CD14-positive monocyte (primary cell): ENCODE measurements at regions not wholly inside any gene's neighbourhood (a gene's known extent, or its start where the extent isn't known, plus 50 kb on each side); places are given as distances from the start of the nearest gene placed in this dataset.

Experiments used
- DNase-seq, 3 donors: peaks; one replicate each; pipeline ENCODE4 v3.0.0-alpha.2; 2011 to 2022
- H2AFZ ChIP-seq: 2 replicates; pipeline ENCODE4 v1.6.0; 2012; ENCODE audit warnings: mild to moderate bottlenecking, low read depth, low read length, inconsistent platforms; ENCODE audit not compliant: insufficient read depth, poor library complexity, severe bottlenecking
- H3K27ac ChIP-seq, 2 donors: 1 replicate in 1 of 2; 2 replicates in 1 of 2; pipeline ENCODE4 v1.5.1; 2012 to 2013; ENCODE audit warnings: low read length in 2 of 2, control low read depth in 1 of 2, inconsistent platforms in 1 of 2, low read depth in 1 of 2, mild to moderate bottlenecking in 1 of 2
- H3K27me3 ChIP-seq, 2 donors: one replicate each; pipeline versions ENCODE4 v1.6.0 to v1.6.1; 2011 to 2013; ENCODE audit warnings: low read length in 2 of 2; ENCODE audit not compliant: control insufficient read depth in 2 of 2, insufficient read depth in 2 of 2
- H3K36me3 ChIP-seq, 2 donors: replicated peaks in 1 of 2; 1 replicate in 1 of 2; 2 replicates in 1 of 2; pipeline versions ENCODE4 v1.5.1 to v1.6.1; 2012 to 2013; ENCODE audit warnings: low read length in 2 of 2, control low read depth in 1 of 2, inconsistent platforms in 1 of 2, mild to moderate bottlenecking in 1 of 2; ENCODE audit not compliant: insufficient read depth in 2 of 2, control insufficient read depth in 1 of 2
- H3K4me1 ChIP-seq, 2 donors: 1 replicate in 1 of 2; 2 replicates in 1 of 2; pipeline versions ENCODE4 v1.5.1 to v1.6.1; 2012 to 2013; ENCODE audit warnings: low read length in 2 of 2, control low read depth in 1 of 2, inconsistent platforms in 1 of 2, mild to moderate bottlenecking in 1 of 2, moderate library complexity in 1 of 2; ENCODE audit not compliant: insufficient read depth in 2 of 2, control insufficient read depth in 1 of 2
- H3K4me2 ChIP-seq: replicated peaks from 2 replicates; pipeline ENCODE3; 2012; ENCODE audit warnings: low read length, moderate library complexity, mild to moderate bottlenecking; ENCODE audit not compliant: poor library complexity, severe bottlenecking; ENCODE audit errors: extremely low read depth
- H3K4me3 ChIP-seq, 3 experiments: fragments of 200-600 bp in 1 of 3; sonication (generic) in 1 of 3; replicated peaks in 1 of 3; 1 replicate in 2 of 3; 2 replicates in 1 of 3; pipeline ENCODE4 v1.5.1; 2011 to 2013; ENCODE audit warnings: low read length in 3 of 3, mild to moderate bottlenecking in 3 of 3, control low read depth in 2 of 3, low read depth in 2 of 3, inconsistent platforms in 1 of 3, moderate library complexity in 1 of 3
- H3K79me2 ChIP-seq: 2 replicates; pipeline ENCODE4 v1.6.0; 2012; ENCODE audit warnings: mild to moderate bottlenecking, control low read depth, inconsistent platforms, low read length, moderate library complexity; ENCODE audit not compliant: insufficient read depth
- H3K9ac ChIP-seq: 2 replicates; pipeline ENCODE4 v1.6.0; 2017; ENCODE audit warnings: low read length, mild to moderate bottlenecking; ENCODE audit not compliant: insufficient read depth, poor library complexity, severe bottlenecking
- H3K9me3 ChIP-seq, 2 donors: replicated peaks in 1 of 2; 1 replicate in 1 of 2; 2 replicates in 1 of 2; pipeline versions ENCODE4 v1.5.1 to v1.6.1; 2012 to 2013; ENCODE audit warnings: low read length in 2 of 2, control low read depth in 1 of 2; ENCODE audit not compliant: control insufficient read depth in 1 of 2, insufficient read depth in 1 of 2
- H4K20me1 ChIP-seq: 2 replicates; pipeline ENCODE4 v1.6.0; 2012; ENCODE audit warnings: mild to moderate bottlenecking, low read length, control low read depth, moderate library complexity; ENCODE audit not compliant: insufficient read depth
- H3K27ac Mint-ChIP-seq, 7 donors: one replicate each; pipeline ENCODE4 v1.8.0; 2020; ENCODE audit warnings: mild to moderate bottlenecking in 7 of 7, mixed read lengths in 7 of 7, moderate library complexity in 6 of 7, inconsistent platforms in 2 of 7
- H3K27me3 Mint-ChIP-seq, 3 donors: one replicate each; pipeline ENCODE4 v1.8.0; 2021 to 2022; ENCODE audit warnings: low read depth in 3 of 3, mild to moderate bottlenecking in 3 of 3, mixed read lengths in 3 of 3, moderate library complexity in 3 of 3, inconsistent platforms in 1 of 3
- H3K36me3 Mint-ChIP-seq, 2 donors: one replicate each; pipeline ENCODE4 v1.8.0; 2020; ENCODE audit warnings: mixed read lengths in 2 of 2, inconsistent platforms in 1 of 2, mild to moderate bottlenecking in 1 of 2
- H3K4me1 Mint-ChIP-seq: one replicate; pipeline ENCODE4 v1.8.0; 2020; ENCODE audit warnings: mild to moderate bottlenecking, mixed read lengths
- H3K4me3 Mint-ChIP-seq, 2 donors: one replicate each; pipeline ENCODE4 v1.8.0; 2020; ENCODE audit warnings: mild to moderate bottlenecking in 2 of 2, mixed read lengths in 2 of 2, moderate library complexity in 1 of 2
- H3K9me3 Mint-ChIP-seq, 7 donors: one replicate each; pipeline ENCODE4 v1.8.0; 2020 to 2022; ENCODE audit warnings: mixed read lengths in 7 of 7, mild to moderate bottlenecking in 6 of 7, moderate library complexity in 6 of 7, inconsistent platforms in 2 of 7
- WGBS: methylation state at CpG from one replicate; pipeline ENCODE4 v1.1.5; 2013; ENCODE audit warnings: missing lambda C conversion rate; ENCODE audit not compliant: insufficient coverage; 5-methylcytosine and 5-hydroxymethylcytosine counted together
- intact Hi-C, 2 donors: fragments of 100-400 bp; cut with micrococcal nuclease; formaldehyde crosslinking; loops; one replicate each; pipeline versions ENCODE4 v1.15.0 to v1.15.1; 2023
- TF ChIP-seq, protein P1 (sequence below): fragments of 200-600 bp; IDR thresholded peaks from one replicate; pipeline ENCODE4 v1.8.0; 2022; ENCODE audit warnings: antibody characterized with exemption, mild to moderate bottlenecking

DNA sequence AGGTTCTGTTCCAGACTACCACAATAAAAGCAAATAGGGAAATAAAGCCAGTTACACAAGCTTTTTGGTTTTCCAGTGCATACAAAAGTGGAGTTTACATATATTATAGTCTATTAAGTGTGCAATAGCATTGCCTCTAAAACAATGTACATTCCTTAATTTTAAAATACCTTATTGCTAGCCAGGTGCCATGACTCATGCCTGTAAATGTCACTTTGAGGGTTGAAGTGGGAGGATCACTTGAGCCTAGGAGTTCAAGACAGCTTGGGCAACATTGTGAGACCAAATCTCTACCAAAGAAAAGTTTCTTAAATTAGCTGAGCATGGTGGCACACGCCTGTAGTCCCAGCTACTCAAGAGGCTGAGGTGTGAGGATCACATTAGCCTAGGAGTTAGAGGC, 52.9 kb upstream of the IMP4 start:
- no peak overlapping the region for H3K4me2 ChIP-seq
- no peak overlapping the region for H3K4me3 ChIP-seq
- Mint-ChIP-seq H3K4me3 (no peak overlapping the region), H3K4me1 (no peaks in the 10 kb centered on the region), H3K27ac (no peak overlapping the region), H3K9me3 (peaks cover 0 to 6% (median 0%) of the 10 kb centered on the region in 7 donors), H3K36me3 (no peaks in the 10 kb centered on the region), H3K27me3 (peaks cover 6 to 28% (median 7%) of the 10 kb centered on the region in 3 donors)
- DNase-seq: no peak
- no peak overlapping the region for H3K27ac ChIP-seq
- no peaks in the 10 kb centered on the region for H3K79me2 ChIP-seq
- no peaks in the 10 kb centered on the region for H3K36me3 ChIP-seq
- H3K9ac ChIP-seq: no peak overlapping the region
- no peak overlapping the region for H2AFZ ChIP-seq
- WGBS: no CpG with 5 or more reads among the region's 1 CpG
- peaks cover 0 to 6% of the 10 kb centered on the region in 2 donors for H3K27me3 ChIP-seq
- H3K9me3 ChIP-seq: no peaks in the 10 kb centered on the region
- TF ChIP-seq, protein P1, sequence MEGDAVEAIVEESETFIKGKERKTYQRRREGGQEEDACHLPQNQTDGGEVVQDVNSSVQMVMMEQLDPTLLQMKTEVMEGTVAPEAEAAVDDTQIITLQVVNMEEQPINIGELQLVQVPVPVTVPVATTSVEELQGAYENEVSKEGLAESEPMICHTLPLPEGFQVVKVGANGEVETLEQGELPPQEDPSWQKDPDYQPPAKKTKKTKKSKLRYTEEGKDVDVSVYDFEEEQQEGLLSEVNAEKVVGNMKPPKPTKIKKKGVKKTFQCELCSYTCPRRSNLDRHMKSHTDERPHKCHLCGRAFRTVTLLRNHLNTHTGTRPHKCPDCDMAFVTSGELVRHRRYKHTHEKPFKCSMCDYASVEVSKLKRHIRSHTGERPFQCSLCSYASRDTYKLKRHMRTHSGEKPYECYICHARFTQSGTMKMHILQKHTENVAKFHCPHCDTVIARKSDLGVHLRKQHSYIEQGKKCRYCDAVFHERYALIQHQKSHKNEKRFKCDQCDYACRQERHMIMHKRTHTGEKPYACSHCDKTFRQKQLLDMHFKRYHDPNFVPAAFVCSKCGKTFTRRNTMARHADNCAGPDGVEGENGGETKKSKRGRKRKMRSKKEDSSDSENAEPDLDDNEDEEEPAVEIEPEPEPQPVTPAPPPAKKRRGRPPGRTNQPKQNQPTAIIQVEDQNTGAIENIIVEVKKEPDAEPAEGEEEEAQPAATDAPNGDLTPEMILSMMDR: no peak
- H4K20me1 ChIP-seq: no peaks in the 10 kb centered on the region
- H3K4me1 ChIP-seq: no peaks in the 10 kb centered on the region
- intact Hi-C loops: no loop called here

DNA sequence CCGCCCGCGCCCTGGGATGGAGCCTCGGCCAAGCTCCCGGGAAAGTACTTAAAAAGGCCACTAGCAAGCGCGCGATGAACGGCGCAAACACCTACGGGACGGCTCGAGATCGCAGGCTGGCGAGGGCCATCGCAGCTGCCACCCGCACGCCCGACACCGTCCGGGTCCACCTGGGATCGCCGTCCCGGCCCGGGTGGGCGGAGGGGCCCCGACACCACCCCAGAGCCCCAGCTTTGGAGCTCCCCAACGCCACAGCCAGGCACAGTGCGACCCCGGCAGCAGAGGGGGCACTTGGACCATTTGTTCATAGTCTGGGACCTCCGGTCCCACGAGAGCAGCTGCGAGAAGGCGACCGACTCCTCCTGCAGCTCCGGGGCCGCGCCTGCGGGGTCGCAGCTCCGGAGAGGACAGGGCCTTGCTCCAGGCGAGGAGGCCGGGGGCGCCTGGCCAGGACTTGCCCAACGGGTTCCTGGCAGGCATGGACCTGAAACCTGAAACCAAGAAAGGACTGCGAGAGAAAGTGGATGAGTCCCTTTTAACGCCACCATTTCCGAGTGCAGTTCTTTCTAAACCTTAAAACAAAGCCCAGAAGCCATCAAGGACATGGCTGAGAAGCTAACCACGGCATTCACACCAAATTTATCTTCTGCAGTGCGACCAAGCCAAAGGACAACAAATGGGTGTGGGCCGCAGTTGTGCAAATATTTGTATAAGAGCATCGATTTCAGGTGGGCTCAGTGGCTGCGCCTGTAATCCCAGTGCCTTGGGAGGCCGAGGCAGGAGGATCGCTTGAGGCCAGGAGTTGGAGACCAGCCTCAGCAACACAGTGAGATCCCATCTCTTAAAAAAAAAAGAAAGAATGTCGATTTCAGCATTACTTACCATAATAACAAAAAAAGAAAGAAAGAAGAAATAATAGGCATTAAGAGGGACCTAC, 54.0 kb upstream of the IMP4 start:
- no peak overlapping the region for H3K4me3 Mint-ChIP-seq

More for the DNA sequence above, 54.0 kb upstream of the IMP4 start:
- H3K9me3 ChIP-seq: no peaks in the 10 kb centered on the region
- H3K4me2 ChIP-seq: no peak overlapping the region
- H4K20me1 ChIP-seq: no peaks in the 10 kb centered on the region
- no peaks in the 10 kb centered on the region for H3K79me2 ChIP-seq
- peaks cover 0 to 1% of the 10 kb centered on the region in 2 donors for H3K27me3 ChIP-seq
- Mint-ChIP-seq H3K4me1 (no peaks in the 10 kb centered on the region), H3K36me3 (no peaks in the 10 kb centered on the region), H3K9me3 (peaks cover 0 to 6% (median 0%) of the 10 kb centered on the region in 7 donors), H3K27ac (no peak overlapping the region), H3K27me3 (peaks cover 5 to 19% (median 6%) of the 10 kb centered on the region in 3 donors)
- DNase-seq: no peak
- H2AFZ ChIP-seq: no peak overlapping the region
- no peak overlapping the region for H3K9ac ChIP-seq
- H3K4me3 ChIP-seq: no peak overlapping the region
- intact Hi-C loops: no loop called here
- no peak overlapping the region for H3K27ac ChIP-seq
- no peaks in the 10 kb centered on the region for H3K36me3 ChIP-seq
- no peaks in the 10 kb centered on the region for H3K4me1 ChIP-seq
- TF ChIP-seq, protein P1: no peak
- WGBS: 84% methylated on average over 42 of the region's 56 CpGs
